HG03095 (cell line): ENCODE measurements at regions not wholly inside any gene's neighbourhood (a gene's known extent, or its start where the extent isn't known, plus 50 kb on each side); places are given as distances from the start of the nearest gene placed in this dataset.

ENCODE experiments used
- ATAC-seq: cut with Tn5 transposase; IDR thresholded peaks from one replicate; pipeline ENCODE4 v1.9.1; 2021; ENCODE audit warnings: moderate library complexity; ENCODE audit not compliant: unreplicated experiment

- no peak for ATAC-seq
These were observed 54.5 kb downstream of the CLDN34 start for GRCh38 chrX:10021461-10022272.

- ATAC-seq, result no peak
These were observed 55.0 kb downstream of the CLDN34 start for GRCh38 chrX:10022273-10022541.

- no peak for ATAC-seq
These were observed 55.6 kb downstream of the CLDN34 start for GRCh38 chrX:10022580-10023245.

- ATAC-seq, result no peak
These were observed 56.7 kb downstream of the CLDN34 start for GRCh38 chrX:10023821-10024220.

- ATAC-seq, result no peak
These were observed 58.8 kb downstream of the CLDN34 start for GRCh38 chrX:10025742-10026493.

- no peak for ATAC-seq
These were observed 61.3 kb downstream of the CLDN34 start for GRCh38 chrX:10028283-10029104.

GRCh38 chrX:10030570-10030969, 63.4 kb downstream of the CLDN34 start:
- no peak for ATAC-seq

GRCh38 chrX:10031746-10032145, 64.6 kb downstream of the CLDN34 start:
- no peak for ATAC-seq

- no peak for ATAC-seq
These were observed 65.0 kb downstream of the CLDN34 start for GRCh38 chrX:10032147-10032546.

- ATAC-seq, result no peak
These were observed 66.3 kb downstream of the CLDN34 start for GRCh38 chrX:10033375-10034007.

GRCh38 chrX:10034740-10035260, 67.6 kb downstream of the CLDN34 start:
- no peak for ATAC-seq

- no peak for ATAC-seq
These were observed 71.4 kb downstream of the CLDN34 start for GRCh38 chrX:10038585-10038984.

- ATAC-seq, result no peak
These were observed 72.9 kb downstream of the CLDN34 start for GRCh38 chrX:10039821-10040793.

- ATAC-seq, result no peak
These were observed 73.8 kb downstream of the CLDN34 start for GRCh38 chrX:10040961-10041360.

- ATAC-seq, result no peak
These were observed 74.2 kb downstream of the CLDN34 start for GRCh38 chrX:10041383-10041782.

GRCh38 chrX:10042055-10042454, 74.9 kb downstream of the CLDN34 start:
- ATAC-seq, result no peak

- no peak for ATAC-seq
These were observed 76.2 kb downstream of the CLDN34 start for GRCh38 chrX:10043386-10043785.

- ATAC-seq, result no peak
These were observed 76.9 kb downstream of the CLDN34 start for GRCh38 chrX:10044021-10044420.

GRCh38 chrX:10045327-10046000, 78.3 kb downstream of the CLDN34 start:
- no peak for ATAC-seq
